OCI-LY3 (cell line): ENCODE measurements at regions not wholly inside any gene's neighbourhood (a gene's known extent, or its start where the extent isn't known, plus 50 kb on each side); places are given as distances from the start of the nearest gene placed in this dataset.

ENCODE experiments used
- CTCF ChIP-seq: fragments of 200-600, 300-600 bp; sonication (generic); IDR thresholded peaks from 2 replicates; pipeline ENCODE4 v1.5.1; 2014; ENCODE audit warnings: antibody characterized with exemption, low read length, low read depth
- EZH2phosphoT487 ChIP-seq: fragments of 200-600 bp; shearing (Covaris generic); IDR thresholded peaks from 2 replicates; pipeline ENCODE4 v1.6.1; 2018; ENCODE audit warnings: antibody characterized with exemption, mixed run types, low read depth

GRCh38 chr16:17548825-17549224 is 78.1 kb upstream of the XYLT1 start:
- no peak for TF ChIP-seq CTCF
- no peak for TF ChIP-seq EZH2phosphoT487
